8988T (cell line): ENCODE measurements at regions not wholly inside any gene's neighbourhood (a gene's known extent, or its start where the extent isn't known, plus 50 kb on each side); places are given as distances from the start of the nearest gene placed in this dataset.
"Not testable (repeated sequence)": the region's sequence is repeated elsewhere in the genome, so short reads cannot be mapped to it uniquely, and the experiment has no call there.

Experiments
- DNase-seq: peaks from one replicate; pipeline ENCODE4 v3.0.0; 2011

GRCh38 chr3:81173514-81173913 lies 587.9 kb downstream of the GBE1 start:
- no peak for DNase-seq

GRCh38 chr3:81170298-81170697 lies 591.1 kb downstream of the GBE1 start:
- no peak for DNase-seq

GRCh38 chr3:81164806-81165205 lies 596.6 kb downstream of the GBE1 start:
- DNase-seq = no peak

GRCh38 chr3:81161851-81162250 lies 599.6 kb downstream of the GBE1 start:
- DNase-seq = no peak

GRCh38 chr3:81161100-81161499 lies 600.3 kb downstream of the GBE1 start:
- no peak for DNase-seq

- no peak for DNase-seq
Measured at GRCh38 chr3:81154611-81155143, 606.8 kb downstream of the GBE1 start.

GRCh38 chr3:81152156-81152555 lies 609.3 kb downstream of the GBE1 start:
- DNase-seq = no peak

- DNase-seq = no peak
Measured at GRCh38 chr3:81132995-81133394, 628.5 kb downstream of the GBE1 start.

GRCh38 chr3:81105789-81106488 lies 655.5 kb downstream of the GBE1 start:
- DNase-seq = no peak

- no peak for DNase-seq
Measured at GRCh38 chr3:81105206-81105605, 656.2 kb downstream of the GBE1 start.

GRCh38 chr3:81097889-81098288 lies 663.6 kb downstream of the GBE1 start:
- DNase-seq = no peak

GRCh38 chr3:81095956-81096355 lies 665.5 kb downstream of the GBE1 start:
- no peak for DNase-seq

- no peak for DNase-seq
Measured at GRCh38 chr3:81094986-81095385, 666.5 kb downstream of the GBE1 start.

GRCh38 chr3:81087607-81088006 lies 673.8 kb downstream of the GBE1 start:
- DNase-seq = no peak

- DNase-seq = no peak
Measured at GRCh38 chr3:81086348-81086747, 675.1 kb downstream of the GBE1 start.

- DNase-seq = no peak
Measured at GRCh38 chr3:81080608-81081007, 680.8 kb downstream of the GBE1 start.

- no peak for DNase-seq
Measured at GRCh38 chr3:81072591-81072990, 688.9 kb downstream of the GBE1 start.

- DNase-seq = no peak
Measured at GRCh38 chr3:81068546-81068945, 692.9 kb downstream of the GBE1 start.

- no peak for DNase-seq
Measured at GRCh38 chr3:81063896-81064295, 697.5 kb downstream of the GBE1 start.

- not testable (repeated sequence) for DNase-seq
Measured at GRCh38 chr3:81051133-81051532, 710.3 kb downstream of the GBE1 start.

GRCh38 chr3:81048058-81048665 lies 713.3 kb downstream of the GBE1 start:
- no peak for DNase-seq

- DNase-seq = no peak
Measured at GRCh38 chr3:81045976-81046375, 715.5 kb downstream of the GBE1 start.

GRCh38 chr3:81045246-81045645 lies 716.2 kb downstream of the GBE1 start:
- DNase-seq = no peak

GRCh38 chr3:81043660-81044199 lies 717.7 kb downstream of the GBE1 start:
- DNase-seq = no peak
